Endodermal cell (in vitro differentiated cells): ENCODE measurements at regions not wholly inside any gene's neighbourhood (a gene's known extent, or its start where the extent isn't known, plus 50 kb on each side); places are given as distances from the start of the nearest gene placed in this dataset.

Experiments
- DNase-seq: peaks from one replicate; pipeline ENCODE4 v3.0.0-alpha.2; 2017
- H3K27ac ChIP-seq: 2 replicates; pipeline ENCODE4 v1.5.1; 2013; ENCODE audit warnings: mild to moderate bottlenecking, low read depth, low read length, moderate library complexity
- H3K27me3 ChIP-seq: 2 replicates; pipeline ENCODE4 v1.6.1; 2013; ENCODE audit warnings: mild to moderate bottlenecking, low read length, moderate library complexity; ENCODE audit not compliant: insufficient read depth, control insufficient read depth, poor library complexity, severe bottlenecking
- H3K36me3 ChIP-seq: 2 replicates; pipeline ENCODE4 v1.7.0; 2013; ENCODE audit warnings: mild to moderate bottlenecking, low read length, moderate library complexity; ENCODE audit not compliant: control insufficient read depth, insufficient read depth
- H3K4me1 ChIP-seq: one replicate; pipeline ENCODE4 v1.7.0; 2013; ENCODE audit warnings: low read length; ENCODE audit not compliant: control insufficient read depth, insufficient read depth
- H3K4me3 ChIP-seq: 2 replicates; pipeline ENCODE4 v1.5.1; 2013; ENCODE audit warnings: mild to moderate bottlenecking, low read length, moderate library complexity
- H3K9ac ChIP-seq: 2 replicates; pipeline ENCODE4 v1.6.1; 2013; ENCODE audit warnings: mild to moderate bottlenecking, low read length, moderate library complexity; ENCODE audit not compliant: poor library complexity, severe bottlenecking; ENCODE audit errors: extremely low read depth
- H3K9me3 ChIP-seq: 2 replicates; pipeline ENCODE4 v1.6.1; 2013; ENCODE audit warnings: mild to moderate bottlenecking, low read length, moderate library complexity; ENCODE audit not compliant: control insufficient read depth
- H3K27ac Mint-ChIP-seq: 2 replicates; pipeline ENCODE4 v1.8.0; 2020; ENCODE audit warnings: mixed read lengths
- H3K27me3 Mint-ChIP-seq: 2 replicates; pipeline ENCODE4 v1.8.0; 2021; ENCODE audit warnings: mild to moderate bottlenecking, mixed read lengths; ENCODE audit not compliant: insufficient read depth
- H3K36me3 Mint-ChIP-seq: 2 replicates; pipeline ENCODE4 v1.8.0; 2020; ENCODE audit warnings: low read depth, mixed read lengths
- H3K4me1 Mint-ChIP-seq: 2 replicates; pipeline ENCODE4 v1.8.0; 2020; ENCODE audit warnings: mixed read lengths
- H3K4me3 Mint-ChIP-seq: 2 replicates; pipeline ENCODE4 v1.8.0; 2020; ENCODE audit warnings: mild to moderate bottlenecking, moderate library complexity, mixed read lengths
- H3K9me3 Mint-ChIP-seq: 2 replicates; pipeline ENCODE4 v1.8.0; 2020; ENCODE audit warnings: mild to moderate bottlenecking, mixed read lengths
- CTCF ChIP-seq: fragments of 200-600 bp; sonication (generic); conservative IDR thresholded peaks from 2 replicates; pipeline ENCODE4 v1.5.0; 2021; ENCODE audit warnings: antibody characterized with exemption, mild to moderate bottlenecking
- WGBS, 2 experiments: methylation state at CpG; one replicate each; pipeline versions ENCODE4 v1.1.5 to v1.1.7; 2013; ENCODE audit warnings: missing lambda C conversion rate in 2 of 2, mixed read lengths in 1 of 2; ENCODE audit not compliant: insufficient coverage in 1 of 2, insufficient read length in 1 of 2; 5-methylcytosine and 5-hydroxymethylcytosine counted together

GRCh38 chr4:180380733-180381132 lies 1862.5 kb upstream of the TENM3 start:
- no peak overlapping the region for H3K27ac ChIP-seq
- DNase-seq: no peak
- H3K4me3 ChIP-seq: no peak overlapping the region
- H3K9ac ChIP-seq: no peak overlapping the region
- no peaks in the 10 kb centered on the region for H3K36me3 ChIP-seq
- no peak overlapping the region for H3K4me3 Mint-ChIP-seq
- no peaks in the 10 kb centered on the region for H3K27me3 ChIP-seq
- no peaks in the 10 kb centered on the region for H3K36me3 Mint-ChIP-seq
- H3K9me3 ChIP-seq: no peaks in the 10 kb centered on the region
- 90 to 100% methylated on average over 2 to 5 of the region's 5 CpGs for WGBS, 2 experiments
- no peak overlapping the region for H3K27ac Mint-ChIP-seq
- H3K4me1 ChIP-seq: peaks cover 2% of the 10 kb centered on the region
- H3K4me1 Mint-ChIP-seq: peaks cover 8% of the 10 kb centered on the region
- H3K9me3 Mint-ChIP-seq: no peaks in the 10 kb centered on the region
- no peaks in the 10 kb centered on the region for H3K27me3 Mint-ChIP-seq
- TF ChIP-seq CTCF: no peak

- Mint-ChIP-seq H3K36me3 (no peaks in the 10 kb centered on the region), H3K9me3 (no peaks in the 10 kb centered on the region), H3K27ac (no peak overlapping the region), H3K4me3 (no peak overlapping the region), H3K4me1 (no peaks in the 10 kb centered on the region), H3K27me3 (no peaks in the 10 kb centered on the region)
- no peak for TF ChIP-seq CTCF
- no peaks in the 10 kb centered on the region for H3K36me3 ChIP-seq
- WGBS, 2 experiments: 90 to 100% methylated on average over 2 of the region's 2 CpGs
- H3K4me3 ChIP-seq: no peak overlapping the region
- no peaks in the 10 kb centered on the region for H3K4me1 ChIP-seq
- no peaks in the 10 kb centered on the region for H3K27me3 ChIP-seq
- H3K9me3 ChIP-seq: no peaks in the 10 kb centered on the region
- no peak overlapping the region for H3K27ac ChIP-seq
- H3K9ac ChIP-seq: no peak overlapping the region
- no peak for DNase-seq
These were observed 1851.6 kb upstream of the TENM3 start for GRCh38 chr4:180391613-180392012.

- H3K9ac ChIP-seq: no peak overlapping the region
- no peak overlapping the region for H3K27ac Mint-ChIP-seq
- no peak overlapping the region for H3K4me3 Mint-ChIP-seq
- H3K4me1 Mint-ChIP-seq: peaks cover 8% of the 10 kb centered on the region
- H3K9me3 ChIP-seq: no peaks in the 10 kb centered on the region
- H3K9me3 Mint-ChIP-seq: no peaks in the 10 kb centered on the region
- no peaks in the 10 kb centered on the region for H3K27me3 Mint-ChIP-seq
- H3K4me1 ChIP-seq: peaks cover 3% of the 10 kb centered on the region
- H3K36me3 ChIP-seq: no peaks in the 10 kb centered on the region
- 83 to 94% methylated on average over 1 of the region's 2 CpGs for WGBS, 2 experiments
- no peak for DNase-seq
- no peak overlapping the region for H3K27ac ChIP-seq
- no peak overlapping the region for H3K4me3 ChIP-seq
- no peaks in the 10 kb centered on the region for H3K36me3 Mint-ChIP-seq
- no peaks in the 10 kb centered on the region for H3K27me3 ChIP-seq
- no peak for TF ChIP-seq CTCF
These were observed 1848.9 kb upstream of the TENM3 start for GRCh38 chr4:180394312-180394711.
